MCF 10A (cell line): ENCODE measurements at regions not wholly inside any gene's neighbourhood (a gene's known extent, or its start where the extent isn't known, plus 50 kb on each side); places are given as distances from the start of the nearest gene placed in this dataset.
"Not testable (repeated sequence)": the region's sequence is repeated elsewhere in the genome, so short reads cannot be mapped to it uniquely, and the experiment has no call there.

Source experiments
- BruUV-seq: library from RNA; stranded (reverse); fragments of 400-500 nt; replicated peaks from 2 replicates; lab custom pipeline; 2021; lab: Mats Ljungman, UMichigan
- CTCF ChIA-PET: fragments of 300-600 bp; sonication (Branson Sonifier 250); formaldehyde crosslinking; extraction: SDS; loops from one replicate; lab custom pipeline; 2021; ENCODE audit warnings: antibody characterized with exemption, inconsistent platforms; lab: Yijun Ruan, JAX
- POLR2A ChIA-PET: fragments of 300-600, 350-650 bp; sonication (Branson Sonifier 250); formaldehyde crosslinking; extraction: SDS; loops from one replicate; lab custom pipeline; 2020; ENCODE audit warnings: antibody characterized with exemption, inconsistent platforms; lab: Yijun Ruan, JAX
- DNase-seq: peaks from one replicate; pipeline ENCODE4 v3.0.0-alpha.2; 2018; ENCODE audit not compliant: unreplicated experiment
- H3K27ac Mint-ChIP-seq: one replicate; pipeline ENCODE4 v1.8.0; 2022; ENCODE audit warnings: mild to moderate bottlenecking, low read depth, mixed read lengths; ENCODE audit not compliant: unreplicated experiment
- H3K27me3 Mint-ChIP-seq: one replicate; pipeline ENCODE4 v1.8.0; 2022; ENCODE audit warnings: mixed read lengths; ENCODE audit not compliant: insufficient read depth, unreplicated experiment
- H3K36me3 Mint-ChIP-seq: one replicate; pipeline ENCODE4 v1.8.0; 2022; ENCODE audit warnings: mild to moderate bottlenecking, moderate library complexity, mixed read lengths; ENCODE audit not compliant: insufficient read depth, unreplicated experiment
- H3K4me1 Mint-ChIP-seq: one replicate; pipeline ENCODE4 v1.8.0; 2022; ENCODE audit warnings: mixed read lengths; ENCODE audit not compliant: insufficient read depth, unreplicated experiment
- H3K4me3 Mint-ChIP-seq: one replicate; pipeline ENCODE4 v1.8.0; 2022; ENCODE audit warnings: mild to moderate bottlenecking, moderate library complexity, mixed read lengths; ENCODE audit not compliant: unreplicated experiment
- H3K9me3 Mint-ChIP-seq: one replicate; pipeline ENCODE4 v1.8.0; 2022; ENCODE audit warnings: mixed read lengths; ENCODE audit not compliant: unreplicated experiment
- intact Hi-C: fragments of 100-400 bp; cut with micrococcal nuclease; formaldehyde crosslinking; loops from 2 replicates; pipeline ENCODE4 v1.14.1; 2022
- TF ChIP-seq, protein P1 (sequence below): fragments of 200-600 bp; IDR thresholded peaks from one replicate; pipeline ENCODE4 v1.8.0; 2022; ENCODE audit warnings: antibody characterized with exemption, mild to moderate bottlenecking; ENCODE audit not compliant: unreplicated experiment

DNA sequence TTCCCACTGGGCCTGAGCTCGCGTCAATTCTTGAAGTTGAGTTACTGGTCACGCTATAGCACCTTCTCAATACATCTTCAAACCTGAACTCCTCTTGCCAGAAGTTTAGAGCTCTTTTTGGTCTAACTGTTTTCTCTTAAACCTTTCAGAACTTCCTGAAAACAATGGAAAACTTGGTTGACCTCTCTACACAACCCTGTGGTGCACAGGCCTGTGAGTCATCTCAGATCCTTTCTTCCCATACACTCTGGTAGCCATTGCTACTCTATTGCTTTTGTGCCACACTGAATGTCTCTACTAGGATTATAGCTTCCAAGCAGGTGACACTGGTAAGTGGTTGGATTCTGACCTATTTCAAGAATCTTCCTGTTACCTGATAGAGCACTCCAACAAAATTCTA, 321.5 kb upstream of the FSIP2 start:
- ChIA-PET CTCF (interaction anchor here (0.7 kb wide), 1 partner anchor 9 kb away, joined by 4 read pairs; no protein-coding TSS in a partner anchor), POLR2A (no interaction called here)
- TF ChIP-seq, protein P1, sequence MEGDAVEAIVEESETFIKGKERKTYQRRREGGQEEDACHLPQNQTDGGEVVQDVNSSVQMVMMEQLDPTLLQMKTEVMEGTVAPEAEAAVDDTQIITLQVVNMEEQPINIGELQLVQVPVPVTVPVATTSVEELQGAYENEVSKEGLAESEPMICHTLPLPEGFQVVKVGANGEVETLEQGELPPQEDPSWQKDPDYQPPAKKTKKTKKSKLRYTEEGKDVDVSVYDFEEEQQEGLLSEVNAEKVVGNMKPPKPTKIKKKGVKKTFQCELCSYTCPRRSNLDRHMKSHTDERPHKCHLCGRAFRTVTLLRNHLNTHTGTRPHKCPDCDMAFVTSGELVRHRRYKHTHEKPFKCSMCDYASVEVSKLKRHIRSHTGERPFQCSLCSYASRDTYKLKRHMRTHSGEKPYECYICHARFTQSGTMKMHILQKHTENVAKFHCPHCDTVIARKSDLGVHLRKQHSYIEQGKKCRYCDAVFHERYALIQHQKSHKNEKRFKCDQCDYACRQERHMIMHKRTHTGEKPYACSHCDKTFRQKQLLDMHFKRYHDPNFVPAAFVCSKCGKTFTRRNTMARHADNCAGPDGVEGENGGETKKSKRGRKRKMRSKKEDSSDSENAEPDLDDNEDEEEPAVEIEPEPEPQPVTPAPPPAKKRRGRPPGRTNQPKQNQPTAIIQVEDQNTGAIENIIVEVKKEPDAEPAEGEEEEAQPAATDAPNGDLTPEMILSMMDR: no peak
- no peaks in the 10 kb centered on the region for H3K9me3 Mint-ChIP-seq
- H3K27ac Mint-ChIP-seq: no peak overlapping the region
- no peaks in the 10 kb centered on the region for H3K27me3 Mint-ChIP-seq
- DNase-seq: no peak
- no peaks in the 10 kb centered on the region for H3K4me1 Mint-ChIP-seq
- no peak overlapping the region for H3K4me3 Mint-ChIP-seq
- no peaks in the 10 kb centered on the region for H3K36me3 Mint-ChIP-seq
- intact Hi-C loops: no loop called here
- no TSS peak for BruUV-seq

DNA sequence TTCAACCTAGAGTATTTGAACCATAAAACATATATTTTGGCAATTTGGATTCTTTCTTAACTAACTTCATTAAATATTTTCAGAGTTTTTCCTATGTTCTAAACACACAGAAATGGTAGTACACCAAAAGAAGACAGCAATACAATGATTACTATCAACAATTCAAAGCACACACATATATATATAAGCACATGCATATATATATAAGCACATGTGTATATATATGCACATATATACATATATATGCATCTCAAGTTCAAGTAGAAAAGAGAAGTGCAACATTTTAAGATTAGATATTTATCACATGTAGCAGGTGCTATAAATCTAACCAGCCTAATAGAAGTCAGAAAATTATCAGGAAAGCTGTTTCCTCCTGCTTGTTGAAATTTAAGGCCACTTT, 320.9 kb upstream of the FSIP2 start:
- ChIA-PET CTCF (interaction anchor here (0.8 kb wide), 1 partner anchor 43 kb away, joined by 3 read pairs; no protein-coding TSS in a partner anchor), POLR2A (no interaction called here)
- no peak overlapping the region for H3K27ac Mint-ChIP-seq
- no peaks in the 10 kb centered on the region for H3K4me1 Mint-ChIP-seq
- intact Hi-C loops: no loop called here
- no peaks in the 10 kb centered on the region for H3K9me3 Mint-ChIP-seq
- BruUV-seq: no TSS peak
- TF ChIP-seq, protein P1: no peak
- DNase-seq: no peak
- no peak overlapping the region for H3K4me3 Mint-ChIP-seq
- H3K27me3 Mint-ChIP-seq: no peaks in the 10 kb centered on the region
- H3K36me3 Mint-ChIP-seq: no peaks in the 10 kb centered on the region

DNA sequence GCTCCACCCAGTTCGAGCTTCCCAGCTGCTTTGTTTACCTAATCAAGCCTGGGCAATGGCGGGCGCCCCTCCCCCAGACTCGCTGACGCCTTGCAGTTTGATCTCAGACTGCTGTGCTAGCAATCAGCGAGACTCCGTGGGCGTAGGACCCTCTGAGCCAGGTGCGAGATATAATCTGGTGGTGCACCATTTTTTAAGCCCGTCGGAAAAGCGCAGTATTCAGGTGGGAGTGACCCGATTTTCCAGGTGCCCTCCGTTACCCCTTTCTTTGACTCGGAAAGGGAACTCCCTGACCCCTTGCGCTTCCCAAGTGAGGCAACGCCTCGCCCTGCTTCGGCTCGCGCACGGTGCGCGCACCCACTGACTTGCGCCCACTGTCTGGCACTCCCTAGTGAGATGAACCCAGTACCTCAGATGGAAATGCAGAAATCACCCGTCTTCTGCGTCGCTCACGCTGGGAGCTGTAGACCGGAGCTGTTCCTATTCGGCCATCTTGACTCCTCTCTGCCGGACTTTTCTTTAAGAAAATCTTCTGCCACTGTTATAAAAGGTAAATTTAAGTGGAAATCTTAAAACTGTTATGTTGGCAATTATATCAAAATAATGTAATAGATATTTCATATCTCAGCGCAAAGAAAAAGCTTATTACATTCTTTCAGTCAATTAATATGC, 313.5 kb upstream of the FSIP2 start:
- CTCF ChIA-PET: interaction anchor here (0.6 kb wide), 1 partner anchor 1994 kb away, joined by 3 read pairs; no protein-coding TSS in a partner anchor
- H3K27me3 Mint-ChIP-seq, H3K9me3 Mint-ChIP-seq, H3K4me3 Mint-ChIP-seq, H3K27ac Mint-ChIP-seq, DNase-seq, BruUV-seq, H3K36me3 Mint-ChIP-seq, H3K4me1 Mint-ChIP-seq, POLR2A ChIA-PET, intact Hi-C loops: not testable (repeated sequence)

DNA sequence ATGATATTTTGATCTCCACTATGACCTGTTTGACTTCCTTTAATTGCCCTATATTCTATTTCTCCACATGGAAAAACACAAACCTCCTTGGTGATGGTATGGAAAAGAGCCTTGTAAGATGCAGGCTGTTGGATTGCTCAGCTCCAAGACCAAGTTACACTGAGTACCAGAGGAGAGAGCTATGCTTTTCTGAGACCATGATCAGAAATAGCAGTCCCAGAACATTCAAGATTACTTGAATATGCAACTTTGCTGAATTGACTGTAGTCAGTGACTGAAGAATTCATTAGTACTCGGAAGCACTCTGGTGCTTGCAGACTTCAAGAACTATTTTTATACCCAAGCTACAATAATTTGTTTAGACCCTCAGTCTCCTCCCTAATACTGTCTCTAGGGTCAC, 310.6 kb upstream of the FSIP2 start:
- Mint-ChIP-seq H3K4me1 (no peaks in the 10 kb centered on the region), H3K36me3 (no peaks in the 10 kb centered on the region), H3K9me3 (no peaks in the 10 kb centered on the region), H3K27me3 (no peaks in the 10 kb centered on the region), H3K4me3 (no peak overlapping the region), H3K27ac (no peak overlapping the region)
- CTCF ChIA-PET: interaction anchor here (0.7 kb wide), 1 partner anchor 45 kb away, joined by 3 read pairs; no protein-coding TSS in a partner anchor
- BruUV-seq: no TSS peak
- no peak for DNase-seq
- POLR2A ChIA-PET: no interaction called here
- intact Hi-C loops: no loop called here
- TF ChIP-seq, protein P1: no peak
